ENCODE measurements at regions not wholly inside any gene's neighbourhood (a gene's known extent, or its start where the extent isn't known, plus 50 kb on each side); places are given as distances from the start of the nearest gene placed in this dataset.

- no peaks in the 10 kb centered on the region for H3K9me3 ChIP-seq (ENCODE audit: low read depth)
- H3K4me3 ChIP-seq = no peak overlapping the region
- no peaks in the 10 kb centered on the region for H3K4me1 ChIP-seq (ENCODE audit: insufficient read depth)
- H3K27me3 ChIP-seq (replicated peaks; ENCODE audit: insufficient read depth) = no peaks in the 10 kb centered on the region
- TF ChIP-seq EZH2 (IDR thresholded peaks at IDR 0.05; ENCODE audit: insufficient read depth, poor library complexity, severe bottlenecking) (no peak), EZH2phosphoT487 (IDR thresholded peaks at IDR 0.05; ENCODE audit: insufficient read depth, low read depth) (no peak)
- no peaks in the 10 kb centered on the region for H3K9me2 ChIP-seq (ENCODE audit: insufficient read depth)
- no peak for DNase-seq
- H3K4me2 ChIP-seq (ENCODE audit: unreplicated experiment) = no peak overlapping the region
- no peaks in the 10 kb centered on the region for H3K79me2 ChIP-seq (ENCODE audit: insufficient read depth)
- no peak overlapping the region for H3K9ac ChIP-seq
- in situ Hi-C loops (cut with MboI) = no loop called here
- H3K27ac ChIP-seq = no peak overlapping the region
- H4K20me1 ChIP-seq (ENCODE audit: insufficient read depth) = no peaks in the 10 kb centered on the region
- H3F3A ChIP-seq (ENCODE audit: insufficient read depth) = no peaks in the 10 kb centered on the region
- H2AFZ ChIP-seq = no peak overlapping the region
- no peaks in the 10 kb centered on the region for H3K36me3 ChIP-seq (ENCODE audit: low read depth)
These were observed 867.2 kb downstream of the BCL11B start for GRCh38 chr14:98404811-98405210.

- TF ChIP-seq EZH2phosphoT487 (IDR thresholded peaks at IDR 0.05; ENCODE audit: insufficient read depth, low read depth) = no peak
- no peak for TF ChIP-seq EZH2 (IDR thresholded peaks at IDR 0.05; ENCODE audit: insufficient read depth, poor library complexity, severe bottlenecking)
- 31 to 43% methylated on average over 6 of the region's 6 CpGs for WGBS, 2 experiments (ENCODE audit: low coverage in 1 of 2, low lambda C conversion rate in 2 of 2, missing lambda C conversion rate in 2 of 2)
- in situ Hi-C loops (cut with MboI) = no loop called here
These were observed 863.9 kb downstream of the BCL11B start for GRCh38 chr14:98408024-98408555.

GRCh38 chr14:98408713-98409112 lies 863.3 kb downstream of the BCL11B start:
- H3K79me2 ChIP-seq (ENCODE audit: insufficient read depth) = no peaks in the 10 kb centered on the region
- no peaks in the 10 kb centered on the region for H3K27me3 ChIP-seq (replicated peaks; ENCODE audit: insufficient read depth)
- 57 to 63% methylated on average over 6 of the region's 6 CpGs for WGBS, 2 experiments (ENCODE audit: low coverage in 1 of 2, low lambda C conversion rate in 2 of 2, missing lambda C conversion rate in 2 of 2)
- TF ChIP-seq EZH2 (IDR thresholded peaks at IDR 0.05; ENCODE audit: insufficient read depth, poor library complexity, severe bottlenecking) (no peak), EZH2phosphoT487 (IDR thresholded peaks at IDR 0.05; ENCODE audit: insufficient read depth, low read depth) (no peak)
- in situ Hi-C loops (cut with MboI) = no loop called here
- H3K9ac ChIP-seq = no peak overlapping the region
- H3K27ac ChIP-seq = no peak overlapping the region
- H3K4me3 ChIP-seq = no peak overlapping the region
- no peaks in the 10 kb centered on the region for H3F3A ChIP-seq (ENCODE audit: insufficient read depth)
- no peaks in the 10 kb centered on the region for H3K36me3 ChIP-seq (ENCODE audit: low read depth)
- no peak for DNase-seq
- H4K20me1 ChIP-seq (ENCODE audit: insufficient read depth) = no peaks in the 10 kb centered on the region
- H3K4me2 ChIP-seq (ENCODE audit: unreplicated experiment) = no peak overlapping the region
- H3K4me1 ChIP-seq (ENCODE audit: insufficient read depth) = no peaks in the 10 kb centered on the region
- H2AFZ ChIP-seq = no peak overlapping the region
- H3K9me3 ChIP-seq (ENCODE audit: low read depth) = no peaks in the 10 kb centered on the region
- no peaks in the 10 kb centered on the region for H3K9me2 ChIP-seq (ENCODE audit: insufficient read depth)

More at GRCh38 chr14:98408024-98408555, 863.9 kb downstream of the BCL11B start:
- Histone ChIP-seq H3K9ac (no peak overlapping the region), H3K9me2 (ENCODE audit: insufficient read depth) (no peaks in the 10 kb centered on the region), H3F3A (ENCODE audit: insufficient read depth) (no peaks in the 10 kb centered on the region), H2AFZ (no peak overlapping the region), H3K27ac (no peak overlapping the region), H3K4me2 (ENCODE audit: unreplicated experiment) (no peak overlapping the region), H3K4me3 (no peak overlapping the region), H3K4me1 (ENCODE audit: insufficient read depth) (no peaks in the 10 kb centered on the region), H3K27me3 (replicated peaks; ENCODE audit: insufficient read depth) (no peaks in the 10 kb centered on the region), H4K20me1 (ENCODE audit: insufficient read depth) (no peaks in the 10 kb centered on the region), H3K36me3 (ENCODE audit: low read depth) (no peaks in the 10 kb centered on the region), H3K79me2 (ENCODE audit: insufficient read depth) (no peaks in the 10 kb centered on the region), H3K9me3 (ENCODE audit: low read depth) (no peaks in the 10 kb centered on the region)
- no peak for DNase-seq

- Histone ChIP-seq H3K4me3 (no peak overlapping the region), H3K79me2 (ENCODE audit: insufficient read depth) (no peaks in the 10 kb centered on the region), H3K27ac (no peak overlapping the region), H3K36me3 (ENCODE audit: low read depth) (no peaks in the 10 kb centered on the region), H3K4me1 (ENCODE audit: insufficient read depth) (no peaks in the 10 kb centered on the region), H3K4me2 (ENCODE audit: unreplicated experiment) (no peak overlapping the region), H3F3A (ENCODE audit: insufficient read depth) (no peaks in the 10 kb centered on the region), H3K9me2 (ENCODE audit: insufficient read depth) (no peaks in the 10 kb centered on the region), H4K20me1 (ENCODE audit: insufficient read depth) (no peaks in the 10 kb centered on the region), H2AFZ (no peak overlapping the region), H3K27me3 (replicated peaks; ENCODE audit: insufficient read depth) (no peaks in the 10 kb centered on the region), H3K9me3 (ENCODE audit: low read depth) (no peaks in the 10 kb centered on the region), H3K9ac (no peak overlapping the region)
- 71 to 74% methylated on average over 8 of the region's 8 CpGs for WGBS, 2 experiments (ENCODE audit: low coverage in 1 of 2, low lambda C conversion rate in 2 of 2, missing lambda C conversion rate in 2 of 2)
- TF ChIP-seq EZH2 (IDR thresholded peaks at IDR 0.05; ENCODE audit: insufficient read depth, poor library complexity, severe bottlenecking) (no peak), EZH2phosphoT487 (IDR thresholded peaks at IDR 0.05; ENCODE audit: insufficient read depth, low read depth) (no peak)
- DNase-seq = no peak
- in situ Hi-C loops (cut with MboI) = no loop called here
These were observed 860.8 kb downstream of the BCL11B start for GRCh38 chr14:98411154-98411553.

GRCh38 chr14:98412431-98412830 lies 859.6 kb downstream of the BCL11B start:
- H2AFZ ChIP-seq = no peak overlapping the region
- DNase-seq = no peak
- no peaks in the 10 kb centered on the region for H3K27me3 ChIP-seq (replicated peaks; ENCODE audit: insufficient read depth)
- no peaks in the 10 kb centered on the region for H3K36me3 ChIP-seq (ENCODE audit: low read depth)
- TF ChIP-seq EZH2 (IDR thresholded peaks at IDR 0.05; ENCODE audit: insufficient read depth, poor library complexity, severe bottlenecking) = no peak
- TF ChIP-seq EZH2phosphoT487 (IDR thresholded peaks at IDR 0.05; ENCODE audit: insufficient read depth, low read depth) = no peak
- H3K9me3 ChIP-seq (ENCODE audit: low read depth) = no peaks in the 10 kb centered on the region
- no peak overlapping the region for H3K4me2 ChIP-seq (ENCODE audit: unreplicated experiment)
- H3K9ac ChIP-seq = no peak overlapping the region
- H4K20me1 ChIP-seq (ENCODE audit: insufficient read depth) = no peaks in the 10 kb centered on the region
- H3K4me3 ChIP-seq = no peak overlapping the region
- WGBS, 2 experiments (ENCODE audit: low coverage in 1 of 2, low lambda C conversion rate in 2 of 2, missing lambda C conversion rate in 2 of 2) = 35 to 48% methylated on average over 2 of the region's 2 CpGs
- no peaks in the 10 kb centered on the region for H3K4me1 ChIP-seq (ENCODE audit: insufficient read depth)
- in situ Hi-C loops (cut with MboI) = no loop called here
- H3K9me2 ChIP-seq (ENCODE audit: insufficient read depth) = no peaks in the 10 kb centered on the region
- no peaks in the 10 kb centered on the region for H3F3A ChIP-seq (ENCODE audit: insufficient read depth)
- no peaks in the 10 kb centered on the region for H3K79me2 ChIP-seq (ENCODE audit: insufficient read depth)
- no peak overlapping the region for H3K27ac ChIP-seq

Data from GM23248 (cell line).